Neuronal stem cell (in vitro differentiated cells): ENCODE measurements at regions not wholly inside any gene's neighbourhood (a gene's known extent, or its start where the extent isn't known, plus 50 kb on each side); places are given as distances from the start of the nearest gene placed in this dataset.
A peak's percentile ranks its signal among the peaks of the same experiment; 100 is the strongest.

Source experiments
- DNase-seq: peaks from one replicate; pipeline ENCODE4 v3.0.0-alpha.2; 2013; ENCODE audit warnings: low spot score
- H2AFZ ChIP-seq: one replicate; pipeline ENCODE4 v1.6.1; 2013; ENCODE audit warnings: mild to moderate bottlenecking, low read length, inconsistent platforms
- H2AK5ac ChIP-seq: 2 replicates; pipeline ENCODE4 v1.6.1; 2013; ENCODE audit warnings: low read depth, mild to moderate bottlenecking, inconsistent platforms, low read length, moderate library complexity, mixed read lengths
- H2BK120ac ChIP-seq: 2 replicates; pipeline ENCODE4 v1.6.1; 2013; ENCODE audit warnings: low read depth, mild to moderate bottlenecking, inconsistent platforms, low read length, moderate library complexity, mixed read lengths
- H2BK12ac ChIP-seq: one replicate; pipeline ENCODE4 v1.6.1; 2013; ENCODE audit warnings: low read length, inconsistent platforms
- H2BK15ac ChIP-seq: 2 replicates; pipeline ENCODE4 v1.6.1; 2013; ENCODE audit warnings: mild to moderate bottlenecking, low read length, inconsistent platforms, mixed read lengths
- H2BK5ac ChIP-seq: one replicate; pipeline ENCODE4 v1.6.1; 2013; ENCODE audit warnings: inconsistent platforms, mild to moderate bottlenecking, low read length, moderate library complexity
- H3K14ac ChIP-seq: one replicate; pipeline ENCODE4 v1.6.1; 2013; ENCODE audit warnings: low read length, inconsistent platforms
- H3K18ac ChIP-seq: 2 replicates; pipeline ENCODE4 v1.6.1; 2013; ENCODE audit warnings: low read length, inconsistent platforms
- H3K23ac ChIP-seq: 2 replicates; pipeline ENCODE4 v1.6.1; 2013; ENCODE audit warnings: low read depth, mild to moderate bottlenecking, mixed read lengths, low read length, inconsistent platforms; ENCODE audit not compliant: poor library complexity
- H3K27ac ChIP-seq: replicated peaks from 3 replicates; pipeline ENCODE4 v1.5.1; 2013; ENCODE audit warnings: low read length, inconsistent platforms
- H3K27me3 ChIP-seq, 3 experiments: 2 replicates each; pipeline ENCODE4 v1.6.1; 2013; ENCODE audit warnings: low read length in 3 of 3, mild to moderate bottlenecking in 2 of 3, inconsistent platforms in 1 of 3, low read depth in 1 of 3, mixed read lengths in 1 of 3, moderate library complexity in 1 of 3; ENCODE audit not compliant: control insufficient read depth in 3 of 3, insufficient read depth in 3 of 3
- H3K36me3 ChIP-seq, 2 donors: replicated peaks in 1 of 2; 2 replicates each; pipeline ENCODE4 v1.6.1; 2013; ENCODE audit warnings: low read length in 2 of 2; ENCODE audit not compliant: control insufficient read depth in 2 of 2, insufficient read depth in 2 of 2
- H3K4ac ChIP-seq: 2 replicates; pipeline ENCODE4 v1.6.1; 2013; ENCODE audit warnings: inconsistent platforms, mild to moderate bottlenecking, low read length, moderate library complexity
- H3K4me1 ChIP-seq, 2 donors: 1 replicate in 1 of 2; 2 replicates in 1 of 2; pipeline ENCODE4 v1.6.1; 2013; ENCODE audit warnings: low read length in 2 of 2, low read depth in 1 of 2; ENCODE audit not compliant: control insufficient read depth in 2 of 2, insufficient read depth in 1 of 2
- H3K4me2 ChIP-seq: one replicate; pipeline ENCODE4 v1.6.1; 2013; ENCODE audit warnings: mild to moderate bottlenecking, low read length, inconsistent platforms; ENCODE audit not compliant: insufficient read depth, poor library complexity, severe bottlenecking
- H3K4me3 ChIP-seq, 2 donors: 2 replicates each; pipeline ENCODE4 v1.5.1; 2013; ENCODE audit warnings: low read length in 2 of 2, mild to moderate bottlenecking in 2 of 2, inconsistent platforms in 1 of 2, moderate library complexity in 1 of 2
- H3K79me1 ChIP-seq: one replicate; pipeline ENCODE4 v1.6.1; 2013; ENCODE audit warnings: low read depth, mild to moderate bottlenecking, inconsistent platforms, low read length, moderate library complexity
- H3K9ac ChIP-seq: one replicate; pipeline ENCODE4 v1.6.1; 2013; ENCODE audit warnings: mild to moderate bottlenecking, low read depth, low read length, inconsistent platforms; ENCODE audit not compliant: poor library complexity
- H3K9me3 ChIP-seq, 2 donors: replicated peaks in 1 of 2; 2 replicates each; pipeline versions ENCODE3 to v1.6.1; 2013; ENCODE audit warnings: low read length in 2 of 2, mild to moderate bottlenecking in 2 of 2, inconsistent platforms in 1 of 2, low read depth in 1 of 2, mixed read lengths in 1 of 2, moderate library complexity in 1 of 2; ENCODE audit not compliant: control insufficient read depth in 2 of 2, insufficient read depth in 1 of 2
- H4K8ac ChIP-seq: one replicate; pipeline ENCODE4 v1.6.1; 2013; ENCODE audit warnings: low read depth, mild to moderate bottlenecking, inconsistent platforms, low read length, moderate library complexity
- H4K91ac ChIP-seq: one replicate; pipeline ENCODE4 v1.6.1; 2013; ENCODE audit warnings: low read length, low read depth, mild to moderate bottlenecking, inconsistent platforms; ENCODE audit not compliant: poor library complexity
- WGBS, 2 donors: extraction: QIAGEN DNeasy Blood & Tissue Kit; methylation state at CpG; one replicate each; pipeline ENCODE4 v1.1.7; 2013; ENCODE audit warnings: missing lambda C conversion rate in 2 of 2, mixed read lengths in 1 of 2; ENCODE audit not compliant: insufficient read length in 2 of 2, insufficient replicate concordance in 1 of 2; ENCODE audit errors: extremely low coverage in 2 of 2; 5-methylcytosine and 5-hydroxymethylcytosine counted together

- no peak overlapping the region for H2BK120ac ChIP-seq
Measured at GRCh38 chr5:124796495-124796894, 50.1 kb upstream of the ZNF608 start.

DNA sequence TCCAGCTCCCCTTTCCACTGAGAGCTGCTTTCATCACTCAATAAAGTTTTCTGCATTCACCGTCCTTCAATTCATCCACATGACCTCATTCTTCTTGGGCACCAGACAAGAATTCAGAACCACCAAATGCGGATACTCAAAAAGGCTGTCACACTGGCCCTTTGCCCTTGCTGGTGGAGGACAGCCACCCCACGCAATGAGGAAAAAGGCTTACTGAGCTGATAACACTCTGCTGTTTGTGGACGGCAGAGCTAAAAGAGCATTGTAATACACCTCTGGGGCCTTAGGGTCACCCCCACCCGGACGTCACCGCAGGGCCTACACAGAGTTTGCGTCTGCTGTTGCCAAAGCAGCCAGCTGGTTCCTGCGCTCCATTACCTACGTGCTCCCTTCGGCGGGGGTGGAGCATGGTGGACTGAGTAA is 51.2 kb upstream of the ZNF608 start:
- peak overlapping the region; percentile 76 for H2AK5ac ChIP-seq
- H3K9me3 ChIP-seq = peaks cover 0 to 10% of the 10 kb centered on the region in 2 donors
- H2BK15ac ChIP-seq = peak overlapping the region; percentile 61
- H4K91ac ChIP-seq = peak overlapping the region; percentile 77
- H3K9ac ChIP-seq = peak overlapping the region; percentile 1
- peak overlapping the region; percentile 65 for H3K18ac ChIP-seq
- peaks cover 7 to 12% of the 10 kb centered on the region in 2 donors for H3K4me1 ChIP-seq
- H3K27me3 ChIP-seq = no peaks in the 10 kb centered on the region
- no peak overlapping the region for H3K4me2 ChIP-seq
- no peaks in the 10 kb centered on the region for H3K36me3 ChIP-seq
- no peak overlapping the region for H3K4me3 ChIP-seq
- WGBS, 2 donors = no CpG with 5 or more reads among the region's 12 CpGs
- H2AFZ ChIP-seq = no peak overlapping the region
- H2BK5ac ChIP-seq = no peak overlapping the region
- no peak overlapping the region for H4K8ac ChIP-seq
- H2BK120ac ChIP-seq = no peak overlapping the region
- no peak overlapping the region for H3K27ac ChIP-seq
- no peaks in the 10 kb centered on the region for H3K79me1 ChIP-seq
- no peak overlapping the region for H2BK12ac ChIP-seq
- DNase-seq = no peak
- no peak overlapping the region for H3K4ac ChIP-seq
- no peak overlapping the region for H3K23ac ChIP-seq
- H3K14ac ChIP-seq = no peak overlapping the region

More at GRCh38 chr5:124796495-124796894, 50.1 kb upstream of the ZNF608 start:
- no peak overlapping the region for H3K27ac ChIP-seq
- H2BK12ac ChIP-seq = no peak overlapping the region
- H3K4ac ChIP-seq = no peak overlapping the region
- H2BK15ac ChIP-seq = no peak overlapping the region
- no peak overlapping the region for H4K91ac ChIP-seq
- no peak overlapping the region for H2AK5ac ChIP-seq
- DNase-seq = no peak
- H3K36me3 ChIP-seq = no peaks in the 10 kb centered on the region
- no peak overlapping the region for H2AFZ ChIP-seq
- H3K4me2 ChIP-seq = no peak overlapping the region
- no peak overlapping the region for H3K18ac ChIP-seq
- no peak overlapping the region for H4K8ac ChIP-seq
- H3K4me3 ChIP-seq = no peak overlapping the region
- no peaks in the 10 kb centered on the region for H3K27me3 ChIP-seq
- H3K79me1 ChIP-seq = no peaks in the 10 kb centered on the region
- no peak overlapping the region for H3K14ac ChIP-seq
- H3K23ac ChIP-seq = no peak overlapping the region
- H2BK5ac ChIP-seq = no peak overlapping the region
- no peak overlapping the region for H3K9ac ChIP-seq
- peaks cover 0 to 10% of the 10 kb centered on the region in 2 donors for H3K9me3 ChIP-seq
- H3K4me1 ChIP-seq = peaks cover 3 to 4% of the 10 kb centered on the region in 2 donors

GRCh38 chr5:124798890-124799289 is 52.5 kb upstream of the ZNF608 start:
- Histone ChIP-seq H3K14ac (no peak overlapping the region), H2AFZ (no peak overlapping the region), H3K27me3 (no peaks in the 10 kb centered on the region), H3K9me3 (peaks cover 0 to 13% of the 10 kb centered on the region in 2 donors), H2AK5ac (no peak overlapping the region), H3K9ac (no peak overlapping the region), H3K23ac (no peak overlapping the region), H3K4ac (no peak overlapping the region), H3K4me3 (no peak overlapping the region), H4K8ac (no peak overlapping the region), H2BK15ac (no peak overlapping the region), H3K36me3 (no peaks in the 10 kb centered on the region), H2BK5ac (no peak overlapping the region), H4K91ac (no peak overlapping the region), H3K4me1 (peaks cover 7 to 12% of the 10 kb centered on the region in 2 donors), H3K27ac (no peak overlapping the region), H2BK120ac (no peak overlapping the region), H3K79me1 (no peaks in the 10 kb centered on the region), H2BK12ac (no peak overlapping the region), H3K18ac (no peak overlapping the region), H3K4me2 (no peak overlapping the region)
- no CpG with 5 or more reads among the region's 3 CpGs for WGBS, 2 donors
- no peak for DNase-seq

DNA sequence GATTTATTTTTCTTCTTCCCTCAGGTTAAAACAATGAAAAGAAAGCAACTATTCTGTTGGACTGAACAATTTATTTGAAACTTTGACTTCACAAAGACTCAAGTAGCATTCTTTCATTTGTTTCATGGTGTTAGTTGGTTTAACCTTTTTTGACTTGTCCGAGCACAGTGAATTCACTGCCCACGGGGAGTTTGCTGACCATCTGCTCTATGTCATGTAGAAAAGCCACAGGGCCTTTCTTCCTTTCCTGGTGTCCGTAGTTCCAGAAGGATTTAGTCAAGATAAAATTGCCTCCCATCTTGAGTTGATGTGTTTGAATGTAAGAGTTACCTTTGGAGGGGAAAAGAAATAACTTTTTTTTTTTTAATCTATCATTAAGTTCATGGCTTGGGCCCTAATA is 55.1 kb upstream of the ZNF608 start:
- H3K18ac ChIP-seq = no peak overlapping the region
- H2AK5ac ChIP-seq = no peak overlapping the region
- no peak overlapping the region for H2BK15ac ChIP-seq
- no peak overlapping the region for H4K91ac ChIP-seq
- H3K9me3 ChIP-seq = peaks cover 0 to 19% of the 10 kb centered on the region in 2 donors
- H3K27ac ChIP-seq = no peak overlapping the region
- DNase-seq = peak; percentile 15
- H2BK5ac ChIP-seq = no peak overlapping the region
- no peak overlapping the region for H3K23ac ChIP-seq
- H3K4me2 ChIP-seq = no peak overlapping the region
- H4K8ac ChIP-seq = no peak overlapping the region
- no peaks in the 10 kb centered on the region for H3K27me3 ChIP-seq
- no peak overlapping the region for H3K4me3 ChIP-seq
- no CpG with 5 or more reads among the region's 3 CpGs for WGBS, 2 donors
- no peak overlapping the region for H3K4ac ChIP-seq
- H2BK12ac ChIP-seq = no peak overlapping the region
- H2AFZ ChIP-seq = no peak overlapping the region
- H3K9ac ChIP-seq = no peak overlapping the region
- no peaks in the 10 kb centered on the region for H3K79me1 ChIP-seq
- no peaks in the 10 kb centered on the region for H3K36me3 ChIP-seq
- H3K4me1 ChIP-seq = peaks cover 8 to 14% of the 10 kb centered on the region in 2 donors
- H2BK120ac ChIP-seq = no peak overlapping the region
- no peak overlapping the region for H3K14ac ChIP-seq
